ENCODE measurements at regions not wholly inside any gene's neighbourhood (a gene's known extent, or its start where the extent isn't known, plus 50 kb on each side); places are given as distances from the start of the nearest gene placed in this dataset.
"Not testable (repeated sequence)": the region's sequence is repeated elsewhere in the genome, so short reads cannot be mapped to it uniquely, and the experiment has no call there.

DNA sequence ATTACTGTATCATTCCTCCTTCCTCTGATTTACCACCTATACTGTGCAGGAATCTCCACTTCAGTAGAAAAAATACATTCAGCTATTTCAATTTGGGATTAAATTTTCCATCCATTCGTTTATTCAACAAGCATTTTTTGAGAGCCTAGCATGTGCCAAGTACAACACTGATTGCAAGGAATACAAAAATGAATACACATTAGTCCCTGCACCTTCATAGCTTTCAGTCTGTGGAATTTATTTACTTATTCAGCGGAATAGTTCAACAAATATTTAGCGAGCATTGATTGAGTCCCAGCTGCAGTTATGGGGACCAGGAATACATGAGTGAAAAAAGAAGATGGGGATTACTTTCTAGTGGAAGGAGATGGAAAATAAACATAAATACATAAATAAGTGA lies 606.8 kb upstream of the TBL1XR1 start:
- intact Hi-C loops (cut with micrococcal nuclease; ENCODE audit: unreplicated experiment), result no loop called here
- no peak overlapping the region for H3K27ac Mint-ChIP-seq (ENCODE audit: unreplicated experiment)
- CTCF ChIA-PET, result no interaction called here

DNA sequence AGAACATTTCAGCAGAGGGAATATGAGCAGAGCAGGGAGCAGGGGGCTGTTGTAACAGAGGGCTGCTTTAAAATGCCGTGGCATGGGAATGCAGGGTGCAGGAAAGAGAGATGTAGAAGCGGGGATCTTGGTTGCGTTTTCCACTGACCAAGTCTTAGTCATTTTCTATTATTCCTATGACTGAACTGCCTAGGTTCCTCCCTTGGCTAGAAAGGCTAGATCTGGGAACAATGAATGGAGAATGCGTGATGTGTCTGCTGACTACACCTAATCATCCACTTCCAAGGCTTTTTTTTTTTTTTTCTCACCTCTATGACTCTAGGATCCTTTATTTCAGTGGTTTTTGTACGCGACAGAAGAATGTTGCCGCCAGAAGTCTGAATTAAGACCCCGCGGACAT lies 607.4 kb upstream of the TBL1XR1 start:
- TF ChIP-seq, protein P1, sequence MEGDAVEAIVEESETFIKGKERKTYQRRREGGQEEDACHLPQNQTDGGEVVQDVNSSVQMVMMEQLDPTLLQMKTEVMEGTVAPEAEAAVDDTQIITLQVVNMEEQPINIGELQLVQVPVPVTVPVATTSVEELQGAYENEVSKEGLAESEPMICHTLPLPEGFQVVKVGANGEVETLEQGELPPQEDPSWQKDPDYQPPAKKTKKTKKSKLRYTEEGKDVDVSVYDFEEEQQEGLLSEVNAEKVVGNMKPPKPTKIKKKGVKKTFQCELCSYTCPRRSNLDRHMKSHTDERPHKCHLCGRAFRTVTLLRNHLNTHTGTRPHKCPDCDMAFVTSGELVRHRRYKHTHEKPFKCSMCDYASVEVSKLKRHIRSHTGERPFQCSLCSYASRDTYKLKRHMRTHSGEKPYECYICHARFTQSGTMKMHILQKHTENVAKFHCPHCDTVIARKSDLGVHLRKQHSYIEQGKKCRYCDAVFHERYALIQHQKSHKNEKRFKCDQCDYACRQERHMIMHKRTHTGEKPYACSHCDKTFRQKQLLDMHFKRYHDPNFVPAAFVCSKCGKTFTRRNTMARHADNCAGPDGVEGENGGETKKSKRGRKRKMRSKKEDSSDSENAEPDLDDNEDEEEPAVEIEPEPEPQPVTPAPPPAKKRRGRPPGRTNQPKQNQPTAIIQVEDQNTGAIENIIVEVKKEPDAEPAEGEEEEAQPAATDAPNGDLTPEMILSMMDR (IDR thresholded peaks at IDR 0.05; ENCODE audit: unreplicated experiment), result no peak
- Mint-ChIP-seq H3K36me3 (ENCODE audit: insufficient read depth, unreplicated experiment) (no peaks in the 10 kb centered on the region), H3K9me3 (ENCODE audit: low read depth, unreplicated experiment) (peaks cover 3% of the 10 kb centered on the region), H3K4me3 (ENCODE audit: low read depth, unreplicated experiment) (no peak overlapping the region), H3K27me3 (ENCODE audit: unreplicated experiment) (no peaks in the 10 kb centered on the region), H3K27ac (ENCODE audit: unreplicated experiment) (no peak overlapping the region), H3K4me1 (ENCODE audit: low read depth, unreplicated experiment) (peaks cover 1% of the 10 kb centered on the region)
- intact Hi-C loops (cut with micrococcal nuclease; ENCODE audit: unreplicated experiment), result no loop called here
- BruUV-seq (replicated peaks), result no TSS peak
- DNase-seq, result no peak
- CTCF ChIA-PET, result no interaction called here

More for the DNA sequence above, 606.8 kb upstream of the TBL1XR1 start:
- BruUV-seq (replicated peaks), result no TSS peak
- Mint-ChIP-seq H3K36me3 (ENCODE audit: insufficient read depth, unreplicated experiment) (no peaks in the 10 kb centered on the region), H3K4me3 (ENCODE audit: low read depth, unreplicated experiment) (no peak overlapping the region), H3K4me1 (ENCODE audit: low read depth, unreplicated experiment) (no peaks in the 10 kb centered on the region), H3K9me3 (ENCODE audit: low read depth, unreplicated experiment) (peaks cover 3% of the 10 kb centered on the region), H3K27me3 (ENCODE audit: unreplicated experiment) (no peaks in the 10 kb centered on the region)
- DNase-seq, result no peak
- TF ChIP-seq, protein P1 (IDR thresholded peaks at IDR 0.05; ENCODE audit: unreplicated experiment), result no peak

DNA sequence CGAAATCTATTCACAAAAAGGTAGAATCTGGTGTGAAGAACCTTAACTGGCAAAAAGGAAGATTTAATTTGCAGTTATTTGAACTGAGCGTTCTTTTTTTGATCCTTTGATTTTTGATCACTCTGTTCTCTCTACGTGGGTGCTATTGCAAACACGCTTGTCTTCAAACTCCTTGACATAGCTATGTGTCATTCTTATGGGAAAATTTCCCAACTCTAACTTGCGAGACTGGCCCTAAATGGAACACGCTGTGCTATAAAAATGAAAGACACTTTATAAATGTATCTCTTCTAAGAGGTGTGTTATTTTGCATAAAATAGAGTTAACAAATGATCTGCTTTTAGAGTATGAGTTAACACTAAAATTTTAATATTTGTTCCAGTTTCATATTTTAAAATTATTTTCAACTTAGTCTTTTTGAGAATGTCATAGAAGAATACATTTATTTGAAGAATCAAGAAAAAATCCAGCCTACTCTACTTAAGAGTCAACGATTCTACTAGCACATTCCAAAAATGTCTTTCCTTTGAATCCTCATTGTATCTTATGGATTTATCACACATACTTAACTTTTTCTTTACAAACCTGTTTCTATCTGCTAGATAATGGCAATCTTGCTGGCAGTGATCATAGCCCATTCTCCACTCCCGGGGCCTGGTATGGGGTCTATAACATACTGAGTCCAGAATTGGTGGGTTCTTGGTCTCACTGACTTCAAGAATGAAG lies 610.0 kb upstream of the TBL1XR1 start:
- H3K27ac Mint-ChIP-seq (ENCODE audit: unreplicated experiment), result no peak overlapping the region
- H3K27me3 Mint-ChIP-seq (ENCODE audit: unreplicated experiment), result no peaks in the 10 kb centered on the region
- BruUV-seq (replicated peaks), result no TSS peak
- intact Hi-C loops (cut with micrococcal nuclease; ENCODE audit: unreplicated experiment), result no loop called here
- CTCF ChIA-PET, result no interaction called here
- DNase-seq, result no peak
- no peak overlapping the region for H3K4me3 Mint-ChIP-seq (ENCODE audit: low read depth, unreplicated experiment)
- H3K9me3 Mint-ChIP-seq (ENCODE audit: low read depth, unreplicated experiment), result peaks cover 3% of the 10 kb centered on the region
- peaks cover 21% of the 10 kb centered on the region for H3K4me1 Mint-ChIP-seq (ENCODE audit: low read depth, unreplicated experiment)
- no peaks in the 10 kb centered on the region for H3K36me3 Mint-ChIP-seq (ENCODE audit: insufficient read depth, unreplicated experiment)
- TF ChIP-seq, protein P1 (IDR thresholded peaks at IDR 0.05; ENCODE audit: unreplicated experiment), result no peak

DNA sequence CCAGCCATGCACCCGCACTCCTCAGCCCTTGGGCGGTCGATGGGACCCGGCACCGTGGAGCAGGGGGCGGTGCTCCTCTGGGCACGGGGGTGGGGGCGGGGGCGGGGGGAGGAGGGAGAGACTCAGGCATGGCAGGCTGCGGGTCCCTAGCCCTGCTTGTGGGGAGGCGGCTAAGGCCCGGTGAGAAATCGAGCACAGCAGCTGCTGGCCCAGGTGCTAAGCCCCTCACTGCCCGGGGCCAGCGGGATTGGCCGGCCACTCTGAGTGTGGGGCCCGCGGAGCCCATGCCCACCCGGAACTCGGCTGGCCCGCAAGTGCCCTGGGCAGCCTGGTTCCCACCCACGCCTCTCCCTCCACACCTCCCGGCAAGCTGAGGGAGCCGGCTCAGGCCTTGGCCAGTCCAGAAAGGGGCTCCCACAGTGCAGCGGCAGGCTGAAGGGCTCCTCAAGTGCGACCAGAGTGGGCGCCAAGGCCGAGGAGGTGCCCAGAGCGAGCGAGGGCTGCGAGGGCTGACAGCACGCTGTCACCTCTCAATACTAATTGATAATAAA lies 611.7 kb upstream of the TBL1XR1 start:
- BruUV-seq (replicated peaks); H3K9me3 Mint-ChIP-seq (ENCODE audit: low read depth, unreplicated experiment); H3K27ac Mint-ChIP-seq (ENCODE audit: unreplicated experiment); H3K36me3 Mint-ChIP-seq (ENCODE audit: insufficient read depth, unreplicated experiment); H3K27me3 Mint-ChIP-seq (ENCODE audit: unreplicated experiment); DNase-seq; H3K4me3 Mint-ChIP-seq (ENCODE audit: low read depth, unreplicated experiment); intact Hi-C loops (cut with micrococcal nuclease; ENCODE audit: unreplicated experiment): not testable (repeated sequence)
- CTCF ChIA-PET, result interaction anchor here (0.5 to 0.6 kb wide), 2 partner anchors 81 to 411 kb away, joined by 4 read pairs; no protein-coding TSS in a partner anchor
- peaks cover 34% of the 10 kb centered on the region for H3K4me1 Mint-ChIP-seq (ENCODE audit: low read depth, unreplicated experiment)

DNA sequence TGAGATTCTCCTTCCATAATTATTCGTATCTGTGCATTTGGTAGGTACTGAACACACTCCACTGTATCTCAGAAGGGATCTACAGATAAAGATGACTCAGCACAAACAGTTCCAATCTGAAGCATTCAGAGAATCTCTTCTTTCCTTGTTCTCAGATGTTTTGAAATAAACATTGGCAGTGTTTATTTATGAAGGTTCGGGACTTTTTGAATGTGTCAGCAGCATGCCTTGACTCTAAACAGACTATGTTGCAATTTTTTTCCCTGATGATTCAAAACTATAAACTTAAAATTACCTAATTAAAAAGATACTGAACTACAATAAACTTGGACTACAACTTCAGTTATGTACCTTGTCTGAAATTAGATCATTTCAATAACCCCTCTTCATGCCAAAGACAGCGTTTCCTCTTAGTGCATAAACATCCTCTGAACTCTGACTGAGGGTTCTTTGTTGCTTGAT lies 612.9 kb upstream of the TBL1XR1 start:
- no peaks in the 10 kb centered on the region for H3K27me3 Mint-ChIP-seq (ENCODE audit: unreplicated experiment)
- no peak overlapping the region for H3K27ac Mint-ChIP-seq (ENCODE audit: unreplicated experiment)
- intact Hi-C loops (cut with micrococcal nuclease; ENCODE audit: unreplicated experiment), result loop anchor here (5.0 to 10.0 kb wide), 2 partner anchors 193 to 515 kb away; no protein-coding TSS in a partner anchor
- no peaks in the 10 kb centered on the region for H3K36me3 Mint-ChIP-seq (ENCODE audit: insufficient read depth, unreplicated experiment)
- H3K9me3 Mint-ChIP-seq (ENCODE audit: low read depth, unreplicated experiment), result peaks cover 3% of the 10 kb centered on the region
- no peak overlapping the region for H3K4me3 Mint-ChIP-seq (ENCODE audit: low read depth, unreplicated experiment)
- CTCF ChIA-PET, result interaction anchor here (1.2 kb wide), 1 partner anchor 17 kb away, joined by 3 read pairs; no protein-coding TSS in a partner anchor
- no TSS peak for BruUV-seq (replicated peaks)
- no peak for DNase-seq
- TF ChIP-seq, protein P1 (IDR thresholded peaks at IDR 0.05; ENCODE audit: unreplicated experiment), result no peak
- peaks cover 38% of the 10 kb centered on the region for H3K4me1 Mint-ChIP-seq (ENCODE audit: low read depth, unreplicated experiment)

Measured in Calu3 (cell line).